PFSK-1 (cell line): ENCODE measurements at regions not wholly inside any gene's neighbourhood (a gene's known extent, or its start where the extent isn't known, plus 50 kb on each side); places are given as distances from the start of the nearest gene placed in this dataset.

ENCODE experiments used
- POLR2AphosphoS5 ChIP-seq: IDR thresholded peaks from 2 replicates; pipeline ENCODE4 v1.6.1; 2012; ENCODE audit warnings: low read depth, mild to moderate bottlenecking, control low read depth, low read length, moderate library complexity
- REST ChIP-seq, 2 experiments: IDR thresholded peaks; 2 replicates each; pipeline versions ENCODE4 v1.6.1 to v1.8.0; 2011 to 2012; ENCODE audit warnings: low read depth in 2 of 2, low read length in 2 of 2, control low read depth in 1 of 2, inconsistent platforms in 1 of 2, mild to moderate bottlenecking in 1 of 2, moderate library complexity in 1 of 2; ENCODE audit not compliant: insufficient read depth in 1 of 2
- SIN3A ChIP-seq: IDR thresholded peaks from 2 replicates; pipeline ENCODE4 v1.6.1; 2012; ENCODE audit warnings: mild to moderate bottlenecking, low read length, moderate library complexity, borderline replicate concordance; ENCODE audit not compliant: insufficient read depth

- TF ChIP-seq SIN3A (no peak), REST (IDR thresholded peaks at IDR 0.05; ENCODE audit: insufficient read depth in 1 of 2, low read depth in 2 of 2, low read length in 2 of 2) (no peak), POLR2AphosphoS5 (no peak)
Measured at GRCh38 chr21:24403221-24403620, 1204.1 kb downstream of the MRPL39 start.
